NCI-H82 (cell line): ENCODE measurements at regions not wholly inside any gene's neighbourhood (a gene's known extent, or its start where the extent isn't known, plus 50 kb on each side); places are given as distances from the start of the nearest gene placed in this dataset.

Experiments
- DNase-seq: peaks from one replicate; lab custom pipeline; 2025; lab: John Stamatoyannopoulos, UW

DNA sequence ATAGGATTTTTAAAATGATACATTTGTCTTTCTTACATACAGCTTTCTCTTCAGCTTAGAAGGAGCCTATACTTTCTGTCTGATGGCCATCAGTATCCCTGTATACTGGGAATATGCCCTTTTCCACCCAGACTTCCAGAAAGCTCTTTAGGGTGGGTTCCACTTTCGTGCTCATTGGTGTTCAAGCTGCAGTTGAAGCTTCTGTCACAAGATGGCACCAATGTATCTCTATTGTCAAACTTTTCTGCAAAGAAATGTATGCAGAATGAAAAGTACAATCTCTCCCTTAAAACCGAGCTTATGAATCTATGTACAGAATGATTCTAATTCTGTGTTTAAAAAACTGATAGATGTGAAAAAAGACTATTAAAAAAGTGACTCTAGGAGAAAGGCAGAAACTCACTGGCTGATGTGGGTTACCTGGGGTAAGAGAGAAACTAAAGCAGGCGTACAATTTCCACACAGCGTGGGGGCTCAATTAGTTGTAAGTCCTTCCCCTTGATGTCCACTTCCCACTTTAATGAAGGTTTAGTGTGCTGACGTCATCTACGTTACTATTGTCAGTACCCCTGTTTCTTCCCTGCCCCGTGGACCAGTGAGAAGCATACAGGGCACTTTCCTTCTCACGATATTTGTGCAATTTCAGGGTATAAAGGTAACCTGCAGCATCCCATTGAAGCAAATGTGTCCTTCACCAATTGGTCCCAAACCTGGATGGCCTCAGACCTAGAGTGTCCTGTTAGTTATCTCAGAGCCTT is 57.3 kb upstream of the TCEAL2 start:
- DNase-seq = peak; percentile 21

DNA sequence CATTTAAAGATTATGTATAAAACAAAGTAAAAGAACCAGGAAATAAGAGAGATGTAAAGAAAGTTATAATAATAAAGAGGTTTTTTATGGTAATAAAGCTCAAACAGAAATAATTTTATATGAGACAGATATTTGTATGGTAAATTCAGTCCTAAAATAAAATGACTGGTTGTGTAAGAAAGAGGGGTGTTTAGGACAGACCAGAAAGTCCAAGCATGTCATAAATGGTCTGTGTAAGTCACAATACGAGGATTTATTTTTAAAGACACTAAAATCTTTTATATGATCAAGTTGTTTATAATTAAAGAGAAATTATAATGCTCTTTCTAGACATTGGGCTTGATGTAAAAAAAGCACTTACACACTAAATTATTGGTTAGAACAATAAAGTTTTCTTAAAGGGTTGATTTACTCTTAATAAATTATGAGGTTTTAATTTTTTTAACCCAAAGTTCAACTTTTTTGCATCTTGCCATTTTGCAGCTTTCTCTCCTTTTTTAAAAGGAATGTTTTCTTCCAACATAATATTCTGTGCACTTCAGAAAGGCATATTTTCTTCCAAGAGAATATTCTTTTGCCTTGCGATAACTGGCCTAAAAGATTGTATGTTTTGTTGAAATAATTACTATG is 61.9 kb upstream of the TCEAL2 start:
- DNase-seq = peak; percentile 5

DNA sequence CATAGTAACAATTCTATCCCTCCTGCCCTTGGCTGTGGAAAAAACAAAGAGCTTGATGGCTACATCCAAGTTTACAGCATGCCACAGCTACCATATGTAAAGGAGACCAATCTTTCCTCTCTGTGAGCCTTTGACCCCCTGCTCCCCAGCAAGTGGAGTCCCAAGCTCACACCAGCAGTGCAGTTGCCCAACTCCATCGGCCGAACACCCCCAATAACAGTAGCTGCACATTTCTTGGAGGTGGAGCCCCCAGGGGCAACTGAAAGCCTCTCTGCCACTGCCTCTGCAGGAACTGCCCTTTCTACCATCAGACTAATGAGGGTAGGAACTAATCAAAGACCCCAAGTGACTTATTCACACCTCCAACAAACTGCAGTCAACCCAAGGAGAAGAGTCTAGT is 81.0 kb upstream of the TCEAL2 start:
- DNase-seq = no peak

DNA sequence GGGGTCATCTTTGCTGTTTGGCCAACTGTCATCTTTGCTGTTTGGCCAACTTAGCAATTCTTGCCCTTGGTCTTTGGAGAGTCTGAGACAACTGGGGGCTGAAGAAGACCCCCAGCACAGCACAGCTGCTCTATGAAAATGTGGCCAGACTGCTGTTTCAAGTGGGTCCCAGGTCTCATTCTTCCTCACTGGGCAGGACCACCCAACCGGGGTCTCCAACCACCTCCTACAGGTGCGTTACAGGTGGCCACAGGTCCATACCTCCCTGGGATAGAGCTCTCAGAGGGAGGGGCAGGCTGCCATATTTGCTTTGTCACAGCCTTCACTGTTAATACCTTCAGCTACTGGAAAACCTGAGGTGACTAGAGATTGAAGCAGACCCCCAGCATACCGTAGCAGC is 82.1 kb upstream of the TCEAL2 start:
- DNase-seq = no peak

DNA sequence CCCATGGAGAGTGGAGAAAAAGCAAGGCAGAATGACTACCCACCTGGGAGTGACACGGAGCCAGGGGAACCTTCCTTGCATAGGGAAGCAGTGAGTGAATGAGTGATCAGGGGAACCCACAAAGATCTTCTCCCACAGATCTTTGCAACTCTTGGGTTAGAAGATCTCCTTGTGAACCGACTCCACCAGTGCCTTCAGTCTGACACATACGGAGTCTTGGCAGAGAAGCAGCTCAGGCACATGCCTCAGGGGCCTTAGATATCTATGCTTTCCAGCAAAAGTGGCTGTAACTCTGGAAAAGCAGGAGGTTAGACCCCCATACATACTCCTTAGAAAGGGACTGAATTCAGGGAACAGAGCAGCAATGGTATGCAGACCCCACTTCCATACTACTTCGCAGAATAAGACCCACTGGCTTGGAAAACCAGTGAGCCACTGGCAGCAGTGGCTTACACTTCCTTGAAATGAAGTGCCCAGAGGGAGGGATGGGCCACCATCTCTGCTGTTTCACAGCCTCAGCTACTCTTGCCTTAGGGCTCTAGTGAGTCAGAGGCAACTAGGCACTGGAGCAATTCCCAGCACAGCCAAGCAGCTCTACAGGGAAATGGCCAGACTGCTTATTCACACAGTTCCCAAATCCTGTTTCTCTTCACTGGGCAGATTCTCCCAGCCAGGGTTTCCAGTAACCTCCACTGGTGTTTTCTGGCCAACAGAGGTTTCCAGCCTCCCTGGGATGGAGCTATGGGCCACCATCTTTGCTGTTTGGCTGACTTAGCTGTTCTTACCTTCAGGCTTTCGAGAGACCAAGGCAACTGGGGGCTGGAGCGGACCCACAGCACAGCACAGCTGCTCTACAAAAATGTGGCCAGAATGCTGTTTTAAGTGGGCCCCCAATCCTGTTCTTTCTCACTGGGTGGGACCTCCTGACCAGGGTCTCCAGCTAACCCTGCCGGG is 82.8 kb upstream of the TCEAL2 start:
- no peak for DNase-seq

DNA sequence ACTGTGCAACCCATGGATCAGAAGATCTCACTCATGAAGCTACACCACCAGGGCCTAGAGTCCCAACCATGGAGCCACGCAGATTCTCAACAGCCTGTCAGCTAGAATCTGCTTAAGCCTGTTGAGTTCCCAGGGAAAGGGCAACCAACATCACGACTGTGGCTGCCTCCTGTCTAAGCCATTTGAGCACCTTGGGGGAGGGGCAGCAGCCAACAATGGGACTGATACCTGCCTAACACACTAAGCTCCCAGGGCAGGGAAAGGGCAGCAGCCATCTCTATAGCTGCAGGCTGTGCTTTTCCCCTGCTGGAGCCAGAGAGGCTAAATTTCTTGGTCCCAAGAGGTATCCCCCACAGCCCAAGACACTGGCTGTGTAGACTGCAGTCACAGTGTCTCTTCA is 96.5 kb upstream of the TCEAL2 start:
- DNase-seq = no peak

DNA sequence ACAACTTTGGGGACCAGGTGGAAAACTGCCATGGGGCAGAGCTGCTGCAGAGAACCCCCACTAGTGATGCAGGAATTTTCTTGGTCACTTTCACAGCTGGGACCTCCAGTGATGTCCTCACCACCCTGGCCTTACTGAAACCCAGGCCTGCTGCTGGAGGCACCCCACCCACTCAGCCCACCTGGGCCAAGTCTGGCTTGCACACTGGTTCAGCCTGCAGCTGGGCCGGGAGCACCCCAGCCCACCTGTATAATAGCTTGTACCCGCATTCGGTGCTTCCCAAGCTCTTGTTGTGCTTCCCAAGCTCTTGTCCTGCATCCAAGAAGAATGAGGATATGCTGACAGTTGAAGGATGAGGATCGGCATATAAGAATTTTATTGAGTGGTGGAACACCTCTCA is 86.4 kb upstream of the ZMAT1 start:
- DNase-seq = no peak

DNA sequence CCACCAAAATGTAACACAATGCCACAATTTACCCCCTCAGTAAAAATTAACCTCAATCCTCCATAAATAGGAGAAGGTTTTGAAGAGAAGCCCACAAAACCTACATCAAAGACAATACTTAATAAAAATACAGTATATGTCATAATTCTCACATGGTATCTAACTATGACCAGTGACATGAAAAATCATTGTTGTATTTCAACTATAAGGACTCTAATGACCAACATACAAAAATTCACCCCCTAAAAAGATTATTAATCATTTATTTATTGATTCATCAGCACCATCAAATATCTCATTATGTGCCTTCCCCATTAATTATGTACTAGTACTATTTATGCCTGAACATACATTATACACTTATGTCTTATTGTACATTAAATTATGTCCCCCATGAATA is 77.1 kb upstream of the ZMAT1 start:
- no peak for DNase-seq

DNA sequence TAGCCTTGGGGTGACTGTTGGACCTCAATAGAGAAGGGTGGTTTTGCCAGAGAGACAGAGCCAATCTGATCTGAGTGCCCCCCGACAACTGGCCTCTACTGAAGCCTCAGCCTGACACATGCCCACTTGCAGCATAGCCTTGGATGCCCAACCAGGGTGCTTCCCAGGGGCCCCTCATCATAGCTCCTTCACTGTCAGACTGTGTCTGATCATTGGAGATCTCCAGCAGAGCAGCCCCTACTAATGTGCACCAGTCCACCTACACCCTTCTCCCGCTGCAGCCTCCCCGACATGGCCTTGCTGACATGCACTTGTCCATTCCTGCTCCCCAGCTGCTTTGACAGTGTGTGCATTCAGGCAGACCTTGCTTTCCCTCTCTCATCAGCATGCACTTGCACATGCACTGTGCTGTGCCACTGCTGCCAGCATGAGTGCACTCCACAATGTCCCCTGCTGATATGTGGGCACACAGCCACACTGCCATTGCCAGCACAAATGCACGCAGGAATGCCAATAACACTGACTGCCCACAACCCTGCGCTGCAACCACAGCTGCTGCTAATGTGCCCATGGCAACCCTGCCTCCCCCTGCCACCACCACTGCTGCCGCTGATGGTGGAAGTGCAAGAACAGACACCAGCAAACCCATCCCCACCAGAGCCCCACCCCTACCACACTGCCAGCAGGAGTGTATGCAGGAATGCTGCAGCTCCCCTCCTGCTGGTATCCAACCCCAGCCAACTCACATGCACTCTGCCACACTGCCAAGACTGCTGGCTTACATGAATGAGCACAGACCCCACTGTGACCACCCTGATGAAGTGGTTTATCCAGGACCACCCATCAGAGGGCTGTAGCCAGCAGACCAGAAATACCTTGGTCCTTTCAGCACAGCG is 68.1 kb upstream of the ZMAT1 start:
- DNase-seq = no peak

DNA sequence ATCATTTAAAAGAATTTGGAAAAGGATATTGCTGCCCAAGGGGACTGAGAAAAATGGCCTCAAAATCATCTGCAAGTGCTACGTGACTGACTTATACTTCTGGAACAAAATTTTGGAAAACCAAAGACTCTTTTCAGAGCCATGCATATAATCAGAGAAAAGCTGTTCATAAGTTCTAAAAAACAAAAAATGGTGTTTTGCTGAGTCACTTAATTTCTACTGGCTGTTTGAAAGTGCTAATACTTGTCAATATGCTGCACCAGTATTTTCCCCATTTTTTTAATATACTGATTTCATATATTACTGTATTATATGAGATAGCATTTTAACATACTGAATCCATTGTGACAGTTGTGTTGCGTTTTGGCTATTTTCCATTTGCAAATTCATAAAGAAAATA is 61.5 kb upstream of the ZMAT1 start:
- DNase-seq = no peak

DNA sequence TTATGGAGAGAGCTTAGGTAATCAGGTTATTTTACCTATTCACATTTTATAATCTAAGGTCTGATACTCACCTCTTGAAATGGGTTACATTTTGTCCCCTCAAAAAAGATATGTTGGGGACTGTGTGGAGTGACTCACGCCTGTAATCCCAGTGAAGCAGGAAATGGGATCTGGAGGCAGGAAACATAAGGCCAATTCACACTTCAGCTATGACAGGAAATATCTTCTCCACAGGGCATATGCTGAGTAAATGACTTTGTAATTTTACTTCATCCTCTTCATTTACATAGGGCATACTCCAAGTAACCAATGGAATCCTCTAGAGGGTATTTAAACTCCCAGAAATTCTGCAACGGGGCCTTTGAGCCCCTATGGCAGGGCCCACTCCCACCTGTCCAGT is 54.8 kb upstream of the ZMAT1 start:
- no peak for DNase-seq
